ENCODE measurements at regions not wholly inside any gene's neighbourhood (a gene's known extent, or its start where the extent isn't known, plus 50 kb on each side); places are given as distances from the start of the nearest gene placed in this dataset.
"Not testable (repeated sequence)": the region's sequence is repeated elsewhere in the genome, so short reads cannot be mapped to it uniquely, and the experiment has no call there.

GRCh38 chr2:2912293-2912692, 465.3 kb downstream of the EIPR1 start:
- Mint-ChIP-seq H3K27ac (no peak overlapping the region), H3K9me3 (peaks cover 10% of the 10 kb centered on the region), H3K4me1 (no peaks in the 10 kb centered on the region), H3K36me3 (no peaks in the 10 kb centered on the region), H3K27me3 (peaks cover 29% of the 10 kb centered on the region), H3K4me3 (no peak overlapping the region)
- no peak for ATAC-seq

GRCh38 chr2:2910259-2910658, 467.4 kb downstream of the EIPR1 start:
- ATAC-seq: no peak
- no peak overlapping the region for H3K27ac Mint-ChIP-seq
- no peaks in the 10 kb centered on the region for H3K9me3 Mint-ChIP-seq
- no peaks in the 10 kb centered on the region for H3K36me3 Mint-ChIP-seq
- H3K27me3 Mint-ChIP-seq: peaks cover 21% of the 10 kb centered on the region
- H3K4me3 Mint-ChIP-seq: no peak overlapping the region
- H3K4me1 Mint-ChIP-seq: no peaks in the 10 kb centered on the region

DNA sequence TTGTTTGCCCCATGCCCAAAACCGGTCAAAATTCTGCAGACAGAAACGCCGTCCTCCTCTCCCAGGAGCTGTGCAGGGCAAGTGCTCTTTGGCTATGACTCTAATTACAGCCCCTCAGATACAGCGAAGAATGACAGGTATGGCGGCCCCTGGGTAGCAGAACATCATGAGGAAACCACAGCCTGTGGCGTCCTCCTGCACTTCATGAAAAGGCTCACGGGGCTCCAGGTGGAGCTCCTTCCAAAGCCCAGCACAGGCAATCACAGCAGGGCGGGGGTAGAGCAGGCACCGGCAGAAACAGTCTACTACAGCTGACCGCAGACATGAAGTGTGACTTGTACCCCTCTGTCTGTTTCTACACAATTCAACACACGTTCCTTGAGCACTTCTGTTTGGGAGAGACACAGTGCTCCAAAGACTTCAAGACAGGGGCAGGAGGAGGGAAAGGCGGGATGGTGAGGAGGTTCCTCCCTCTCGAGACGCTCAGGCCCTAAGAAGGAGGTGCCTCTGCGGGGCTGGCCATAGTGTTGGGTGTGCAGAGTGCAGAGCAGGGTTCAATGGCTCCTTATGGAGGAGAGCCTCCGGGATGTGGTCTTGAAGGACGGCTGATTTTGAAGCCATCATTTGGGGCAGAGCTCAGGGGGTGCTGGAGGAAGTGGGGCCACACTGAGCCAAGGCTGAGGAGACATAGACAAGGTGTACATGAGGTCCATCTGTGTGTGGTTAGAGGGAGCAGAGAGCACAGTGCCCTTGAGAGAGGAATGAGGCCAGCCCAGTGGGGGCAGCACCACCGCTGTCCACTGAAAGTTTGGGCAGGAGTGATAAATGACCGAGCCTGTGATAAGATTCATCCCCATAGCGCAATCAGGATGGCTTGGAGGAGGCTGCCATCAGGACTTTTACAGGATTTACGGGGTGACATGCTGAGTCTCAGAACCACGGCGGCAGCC, 468.3 kb downstream of the EIPR1 start:
- H3K4me1 Mint-ChIP-seq: no peaks in the 10 kb centered on the region
- no peak overlapping the region for H3K27ac Mint-ChIP-seq
- no peak overlapping the region for H3K4me3 Mint-ChIP-seq
- peaks cover 21% of the 10 kb centered on the region for H3K27me3 Mint-ChIP-seq
- peak; percentile 10 for ATAC-seq
- H3K36me3 Mint-ChIP-seq: no peaks in the 10 kb centered on the region
- no peaks in the 10 kb centered on the region for H3K9me3 Mint-ChIP-seq

DNA sequence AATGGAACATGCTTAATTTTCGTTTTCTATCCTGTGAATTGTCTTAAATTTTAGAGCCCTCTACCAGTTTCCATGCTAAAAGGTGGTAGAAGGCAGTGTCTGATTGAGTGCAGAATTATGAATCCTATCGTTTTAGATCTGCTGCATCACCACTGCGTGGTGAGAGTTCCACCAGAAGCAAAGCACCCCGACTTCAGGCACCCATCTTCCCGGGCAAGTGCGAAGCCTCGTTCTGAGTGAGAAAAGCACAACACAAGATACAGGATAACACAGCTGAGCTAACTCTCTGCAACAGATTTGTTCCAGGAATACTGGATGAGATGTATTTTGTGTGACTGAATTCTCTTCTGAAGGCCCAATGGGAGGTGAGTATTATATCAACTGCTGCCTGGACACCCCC, 471.5 kb downstream of the EIPR1 start:
- ATAC-seq: no peak
- no peaks in the 10 kb centered on the region for H3K36me3 Mint-ChIP-seq
- H3K27me3 Mint-ChIP-seq: peaks cover 21% of the 10 kb centered on the region
- peaks cover 13% of the 10 kb centered on the region for H3K4me1 Mint-ChIP-seq
- H3K4me3 Mint-ChIP-seq: no peak overlapping the region
- no peak overlapping the region for H3K27ac Mint-ChIP-seq
- H3K9me3 Mint-ChIP-seq: no peaks in the 10 kb centered on the region

- ATAC-seq: no peak
- no peak overlapping the region for H3K27ac Mint-ChIP-seq
- no peaks in the 10 kb centered on the region for H3K36me3 Mint-ChIP-seq
- H3K27me3 Mint-ChIP-seq: peaks cover 19% of the 10 kb centered on the region
- H3K4me3 Mint-ChIP-seq: no peak overlapping the region
- peaks cover 22% of the 10 kb centered on the region for H3K4me1 Mint-ChIP-seq
- no peaks in the 10 kb centered on the region for H3K9me3 Mint-ChIP-seq
Observed at GRCh38 chr2:2904721-2905350, 472.8 kb downstream of the EIPR1 start.

DNA sequence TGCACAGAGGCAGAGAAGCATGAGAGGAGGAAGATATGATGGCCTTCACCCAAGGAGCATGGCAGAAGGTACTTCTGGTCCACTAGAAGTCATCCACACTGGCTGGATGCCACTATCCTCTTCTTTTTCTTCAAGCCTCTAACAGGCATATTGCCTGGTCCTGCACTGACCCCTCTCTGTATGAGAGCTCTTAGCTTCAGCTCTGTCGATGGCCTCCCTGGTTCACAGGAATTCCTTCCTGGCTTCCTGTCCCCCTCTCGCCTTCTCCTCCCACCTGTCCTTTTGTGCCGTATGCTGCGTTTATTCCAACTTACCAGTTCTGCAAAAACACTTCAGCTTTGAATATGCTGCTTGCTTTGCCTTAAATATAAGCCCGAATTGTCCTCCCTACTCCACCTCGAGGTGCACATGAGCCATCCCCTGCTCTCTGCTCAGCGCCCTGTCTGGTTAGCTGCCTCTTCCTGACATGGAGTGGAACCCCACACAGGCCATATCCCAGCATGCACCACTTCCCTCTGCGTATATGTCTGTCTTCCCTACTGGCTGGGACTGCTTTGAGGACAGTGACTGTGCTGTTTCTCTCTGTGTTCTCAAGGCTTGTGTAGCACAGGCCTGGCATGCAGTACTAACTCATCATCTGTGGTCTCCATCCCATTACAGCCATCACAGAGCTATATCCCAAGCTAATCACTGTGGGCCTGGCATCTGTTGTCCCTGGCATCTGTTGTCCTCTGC, 474.9 kb downstream of the EIPR1 start:
- H3K9me3 Mint-ChIP-seq: no peaks in the 10 kb centered on the region
- peaks cover 22% of the 10 kb centered on the region for H3K4me1 Mint-ChIP-seq
- H3K4me3 Mint-ChIP-seq: no peak overlapping the region
- ATAC-seq: no peak
- H3K27me3 Mint-ChIP-seq: peaks cover 7% of the 10 kb centered on the region
- H3K36me3 Mint-ChIP-seq: no peaks in the 10 kb centered on the region
- no peak overlapping the region for H3K27ac Mint-ChIP-seq

DNA sequence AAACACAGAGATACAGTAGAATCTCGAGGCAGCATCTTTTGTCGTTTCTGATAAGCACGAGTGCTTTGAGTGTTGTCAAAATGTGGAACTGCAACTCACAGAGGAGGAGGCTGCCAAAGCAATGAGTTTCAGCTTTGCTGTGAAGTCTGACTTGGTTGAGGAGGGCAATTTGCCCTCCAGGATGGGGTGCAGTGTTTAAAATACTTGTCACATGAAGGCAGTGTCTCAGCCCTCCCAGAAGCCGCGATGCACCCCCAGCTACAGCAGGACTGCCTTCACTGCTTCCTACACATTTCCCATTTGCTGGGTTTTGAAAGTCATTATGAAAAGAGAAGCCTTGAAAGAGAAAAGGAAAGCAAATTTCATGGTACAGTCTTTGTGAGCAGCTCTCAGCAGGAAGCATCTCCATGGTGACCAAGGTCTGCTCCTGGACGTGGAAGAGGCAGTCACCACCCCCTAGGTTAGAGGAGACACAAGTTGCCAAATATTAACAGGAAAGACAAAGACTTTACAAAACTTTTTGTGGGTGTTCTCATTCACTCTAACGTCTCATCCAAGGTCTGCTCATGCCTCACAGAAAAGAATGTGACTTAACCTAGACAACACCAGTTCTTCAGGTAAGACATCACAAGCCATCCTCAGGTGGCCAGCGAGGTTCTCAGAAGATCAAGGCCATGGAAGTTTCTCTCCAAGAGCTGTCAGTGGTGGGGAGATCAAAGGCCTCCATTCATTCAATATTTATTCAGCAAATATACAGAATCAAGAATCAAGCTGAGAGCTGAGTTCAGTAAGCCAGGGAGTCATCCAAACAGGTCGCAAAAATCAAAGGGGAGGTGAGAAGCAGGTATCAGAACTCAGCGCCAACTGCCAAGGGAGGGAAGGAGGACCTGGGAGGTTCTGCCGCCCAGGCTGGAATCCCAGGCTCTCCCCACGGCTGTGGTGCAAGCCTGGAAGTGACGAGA, 476.0 kb downstream of the EIPR1 start:
- peak overlapping the region; percentile 47 for H3K4me3 Mint-ChIP-seq
- ATAC-seq: peak; percentile 89
- H3K4me1 Mint-ChIP-seq: peaks cover 22% of the 10 kb centered on the region
- no peaks in the 10 kb centered on the region for H3K36me3 Mint-ChIP-seq
- H3K9me3 Mint-ChIP-seq: no peaks in the 10 kb centered on the region
- peak overlapping the region; percentile 64 for H3K27ac Mint-ChIP-seq
- no peaks in the 10 kb centered on the region for H3K27me3 Mint-ChIP-seq

DNA sequence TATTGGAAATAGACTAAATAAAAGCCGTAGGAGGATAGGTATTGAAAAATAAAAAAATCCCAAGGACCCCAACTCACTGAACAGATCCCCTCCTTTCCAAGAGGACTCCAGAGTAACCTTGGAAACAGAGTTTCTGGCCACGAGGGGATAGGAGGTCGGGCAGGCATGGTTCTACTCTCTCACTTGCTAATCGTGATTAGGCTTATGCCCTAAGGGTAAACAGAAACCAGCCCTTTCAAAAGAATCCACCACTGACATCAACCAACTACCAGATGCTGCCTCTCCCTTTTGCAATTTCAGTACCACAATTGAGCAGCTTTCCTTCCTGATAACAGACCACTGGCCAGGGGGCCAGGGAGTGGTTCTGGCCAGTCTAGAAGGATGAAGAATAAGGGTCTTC, 477.8 kb downstream of the EIPR1 start:
- H3K27ac Mint-ChIP-seq: no peak overlapping the region
- no peak for ATAC-seq

GRCh38 chr2:2898744-2899143, 478.9 kb downstream of the EIPR1 start:
- Mint-ChIP-seq H3K9me3 (no peaks in the 10 kb centered on the region), H3K27me3 (no peaks in the 10 kb centered on the region), H3K36me3 (no peaks in the 10 kb centered on the region), H3K27ac (no peak overlapping the region), H3K4me3 (no peak overlapping the region), H3K4me1 (peaks cover 22% of the 10 kb centered on the region)
- no peak for ATAC-seq

More for the DNA sequence above, 477.8 kb downstream of the EIPR1 start:
- peaks cover 22% of the 10 kb centered on the region for H3K4me1 Mint-ChIP-seq
- no peaks in the 10 kb centered on the region for H3K27me3 Mint-ChIP-seq
- H3K36me3 Mint-ChIP-seq: no peaks in the 10 kb centered on the region
- H3K4me3 Mint-ChIP-seq: no peak overlapping the region
- H3K9me3 Mint-ChIP-seq: no peaks in the 10 kb centered on the region

GRCh38 chr2:2896643-2897042, 481.0 kb downstream of the EIPR1 start:
- Mint-ChIP-seq H3K4me3 (no peak overlapping the region), H3K9me3 (no peaks in the 10 kb centered on the region), H3K27ac (no peak overlapping the region), H3K27me3 (no peaks in the 10 kb centered on the region), H3K36me3 (no peaks in the 10 kb centered on the region), H3K4me1 (peaks cover 14% of the 10 kb centered on the region)
- no peak for ATAC-seq

- Mint-ChIP-seq H3K27me3 (no peaks in the 10 kb centered on the region), H3K27ac (no peak overlapping the region), H3K4me1 (peaks cover 8% of the 10 kb centered on the region), H3K36me3 (no peaks in the 10 kb centered on the region), H3K9me3 (no peaks in the 10 kb centered on the region), H3K4me3 (no peak overlapping the region)
- no peak for ATAC-seq
Observed at GRCh38 chr2:2896011-2896410, 481.6 kb downstream of the EIPR1 start.

GRCh38 chr2:2894011-2894410, 483.6 kb downstream of the EIPR1 start:
- not testable (repeated sequence) for H3K9me3 Mint-ChIP-seq, H3K27me3 Mint-ChIP-seq, H3K36me3 Mint-ChIP-seq, H3K27ac Mint-ChIP-seq, ATAC-seq, H3K4me3 Mint-ChIP-seq, H3K4me1 Mint-ChIP-seq

DNA sequence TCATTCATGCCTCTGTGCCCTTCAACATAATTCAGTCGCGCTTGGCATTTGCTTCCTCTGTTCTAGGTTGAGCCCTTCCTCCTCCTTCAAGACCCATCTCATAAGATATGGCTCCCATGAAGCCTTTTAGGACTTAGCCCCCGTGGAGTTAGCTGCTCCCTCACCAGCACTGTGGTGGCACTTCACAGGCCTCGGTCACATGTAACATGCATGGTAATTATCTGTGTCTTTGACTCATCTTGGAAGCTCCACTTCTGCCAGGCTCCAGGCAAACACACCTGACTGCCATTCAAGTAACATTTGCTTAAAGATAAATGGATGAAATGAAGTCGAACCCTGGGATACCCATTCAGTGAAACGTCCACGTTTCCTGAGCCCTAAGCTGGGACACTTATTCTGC, 484.7 kb downstream of the EIPR1 start:
- ATAC-seq: no peak
- no peaks in the 10 kb centered on the region for H3K27me3 Mint-ChIP-seq
- H3K4me3 Mint-ChIP-seq: no peak overlapping the region
- no peaks in the 10 kb centered on the region for H3K4me1 Mint-ChIP-seq
- H3K9me3 Mint-ChIP-seq: no peaks in the 10 kb centered on the region
- H3K36me3 Mint-ChIP-seq: no peaks in the 10 kb centered on the region
- no peak overlapping the region for H3K27ac Mint-ChIP-seq

- H3K27me3 Mint-ChIP-seq: no peaks in the 10 kb centered on the region
- no peak overlapping the region for H3K27ac Mint-ChIP-seq
- no peaks in the 10 kb centered on the region for H3K36me3 Mint-ChIP-seq
- H3K4me3 Mint-ChIP-seq: no peak overlapping the region
- no peak for ATAC-seq
- H3K9me3 Mint-ChIP-seq: no peaks in the 10 kb centered on the region
- H3K4me1 Mint-ChIP-seq: no peaks in the 10 kb centered on the region
Observed at GRCh38 chr2:2892378-2892777, 485.2 kb downstream of the EIPR1 start.

Measured in stimulated activated memory B cell treated with anti-CD40 and anti-IgM and Interleukin-4, amounts not matched to agents 10 μg/mL and 1 μg/mL and 100 μg/mL, for 72 hours (primary cell).